ENCODE measurements at regions not wholly inside any gene's neighbourhood (a gene's known extent, or its start where the extent isn't known, plus 50 kb on each side); places are given as distances from the start of the nearest gene placed in this dataset.

DNA sequence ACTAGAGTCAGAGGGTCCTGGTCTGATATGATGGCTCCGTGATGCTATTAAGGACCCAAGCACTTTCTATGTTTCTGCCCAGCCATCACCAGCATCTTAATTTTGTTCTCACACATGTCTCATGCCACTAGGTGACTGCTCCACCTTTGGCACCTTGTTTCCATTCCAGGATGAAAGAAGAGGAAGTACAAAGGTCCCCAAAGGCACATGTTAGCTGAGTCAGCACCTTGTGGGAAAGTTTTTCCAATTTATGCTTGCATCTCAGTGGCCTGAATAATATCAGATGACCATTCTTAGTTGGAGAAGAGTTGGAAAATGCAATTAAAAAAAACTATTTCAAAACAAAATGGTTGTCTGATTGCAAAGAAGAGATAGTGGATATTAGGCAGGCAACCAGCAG lies 341.0 kb upstream of the NPSR1 start:
- Mint-ChIP-seq H3K36me3 (no peaks in the 10 kb centered on the region), H3K27ac (no peak overlapping the region), H3K27me3 (no peaks in the 10 kb centered on the region), H3K4me1 (ENCODE audit: unreplicated experiment) (no peaks in the 10 kb centered on the region), H3K9me3 (peaks cover 5% of the 10 kb centered on the region), H3K4me3 (no peak overlapping the region)
- DNase-seq (ENCODE audit: extremely low spot score, unreplicated experiment), result no peak
- TF ChIP-seq, protein P1, sequence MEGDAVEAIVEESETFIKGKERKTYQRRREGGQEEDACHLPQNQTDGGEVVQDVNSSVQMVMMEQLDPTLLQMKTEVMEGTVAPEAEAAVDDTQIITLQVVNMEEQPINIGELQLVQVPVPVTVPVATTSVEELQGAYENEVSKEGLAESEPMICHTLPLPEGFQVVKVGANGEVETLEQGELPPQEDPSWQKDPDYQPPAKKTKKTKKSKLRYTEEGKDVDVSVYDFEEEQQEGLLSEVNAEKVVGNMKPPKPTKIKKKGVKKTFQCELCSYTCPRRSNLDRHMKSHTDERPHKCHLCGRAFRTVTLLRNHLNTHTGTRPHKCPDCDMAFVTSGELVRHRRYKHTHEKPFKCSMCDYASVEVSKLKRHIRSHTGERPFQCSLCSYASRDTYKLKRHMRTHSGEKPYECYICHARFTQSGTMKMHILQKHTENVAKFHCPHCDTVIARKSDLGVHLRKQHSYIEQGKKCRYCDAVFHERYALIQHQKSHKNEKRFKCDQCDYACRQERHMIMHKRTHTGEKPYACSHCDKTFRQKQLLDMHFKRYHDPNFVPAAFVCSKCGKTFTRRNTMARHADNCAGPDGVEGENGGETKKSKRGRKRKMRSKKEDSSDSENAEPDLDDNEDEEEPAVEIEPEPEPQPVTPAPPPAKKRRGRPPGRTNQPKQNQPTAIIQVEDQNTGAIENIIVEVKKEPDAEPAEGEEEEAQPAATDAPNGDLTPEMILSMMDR (conservative IDR thresholded peaks at IDR 0.05), result no peak

DNA sequence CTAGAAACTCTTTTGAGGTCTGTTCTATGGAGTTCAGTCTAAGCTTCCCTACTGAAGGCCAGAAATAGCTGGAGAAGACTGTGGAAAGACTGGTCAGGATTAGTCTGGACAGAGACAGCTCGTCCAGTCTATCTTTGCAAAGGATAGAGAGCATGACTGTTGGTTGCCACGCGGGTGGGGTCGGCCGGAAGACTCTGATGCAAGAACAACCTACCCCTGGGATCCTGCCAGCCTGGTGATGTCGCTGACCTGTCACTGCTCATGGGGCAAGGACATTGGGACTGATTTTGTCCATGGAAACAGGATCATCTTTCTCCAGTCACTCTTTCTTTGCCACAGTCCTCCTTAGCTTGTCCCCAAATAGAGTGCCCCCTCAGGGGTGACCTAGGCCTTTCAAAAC lies 337.6 kb upstream of the NPSR1 start:
- no peaks in the 10 kb centered on the region for H3K4me1 Mint-ChIP-seq (ENCODE audit: unreplicated experiment)

DNA sequence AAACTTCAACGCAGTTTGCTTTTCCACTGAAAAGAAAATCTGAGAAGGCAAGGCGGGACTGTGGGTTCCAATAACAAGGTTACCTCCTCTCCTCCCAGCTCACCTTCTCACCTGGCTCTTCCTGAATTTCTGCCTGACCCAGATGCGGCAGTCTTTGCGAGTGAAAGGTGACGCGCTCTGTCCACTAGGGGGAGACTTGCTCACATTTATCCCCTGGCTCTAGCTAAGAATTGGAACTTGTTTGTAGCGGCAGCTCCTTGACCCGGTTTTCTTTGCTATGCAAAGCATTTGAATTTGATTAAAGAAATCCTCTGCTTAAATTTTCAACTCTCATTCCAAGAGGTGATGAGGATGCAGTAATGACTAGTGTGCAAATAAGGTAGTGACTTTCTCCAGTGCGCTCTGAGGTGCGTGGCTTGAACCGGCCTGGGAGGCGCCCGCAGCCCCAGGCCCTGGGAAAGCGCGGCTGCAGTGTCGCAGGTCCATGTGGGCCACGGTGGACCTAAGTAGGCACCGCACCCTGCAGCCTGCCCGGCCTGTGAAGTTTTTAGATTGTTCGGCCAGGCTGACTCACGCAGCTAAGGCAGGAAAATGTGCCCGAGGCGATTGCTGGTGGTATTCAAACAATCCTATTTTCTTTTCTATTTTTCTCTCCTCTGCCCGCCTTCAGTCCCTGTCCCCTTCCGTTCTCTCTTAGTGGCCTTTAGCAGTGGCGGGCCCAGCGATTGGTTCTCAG lies 336.9 kb upstream of the NPSR1 start:
- Mint-ChIP-seq H3K4me3 (peak overlapping the region; percentile 70), H3K27ac (peak overlapping the region; percentile 60), H3K9me3 (no peaks in the 10 kb centered on the region), H3K27me3 (no peaks in the 10 kb centered on the region), H3K36me3 (no peaks in the 10 kb centered on the region), H3K4me1 (ENCODE audit: unreplicated experiment) (no peaks in the 10 kb centered on the region)
- TF ChIP-seq, protein P1 (conservative IDR thresholded peaks at IDR 0.05), result peak; percentile 97
- DNase-seq (ENCODE audit: extremely low spot score, unreplicated experiment), result peak; percentile 73

More for the DNA sequence above, 337.6 kb upstream of the NPSR1 start:
- no peaks in the 10 kb centered on the region for H3K36me3 Mint-ChIP-seq
- TF ChIP-seq, protein P1 (conservative IDR thresholded peaks at IDR 0.05), result no peak
- H3K9me3 Mint-ChIP-seq, result no peaks in the 10 kb centered on the region
- DNase-seq (ENCODE audit: extremely low spot score, unreplicated experiment), result no peak
- H3K4me3 Mint-ChIP-seq, result no peak overlapping the region
- no peaks in the 10 kb centered on the region for H3K27me3 Mint-ChIP-seq
- H3K27ac Mint-ChIP-seq, result no peak overlapping the region

DNA sequence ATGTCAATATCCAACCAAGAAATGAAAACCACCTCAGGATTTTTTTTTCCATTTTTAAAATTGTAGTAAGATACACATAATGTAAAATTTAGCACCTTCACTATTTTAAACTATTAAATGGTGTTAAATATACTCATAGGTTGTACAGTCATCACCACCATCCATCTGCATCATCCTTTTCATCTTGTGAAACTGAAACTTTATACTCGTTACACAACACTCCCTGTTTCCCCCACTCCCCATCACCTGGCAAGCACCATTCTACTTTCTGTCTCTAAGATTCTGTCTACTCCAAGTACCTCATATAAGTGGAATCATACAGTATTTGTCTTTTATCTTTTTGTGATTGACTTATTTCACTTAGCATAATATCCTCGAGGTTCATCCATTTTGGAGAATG lies 335.2 kb upstream of the NPSR1 start:
- no peak for DNase-seq (ENCODE audit: extremely low spot score, unreplicated experiment)
- no peak overlapping the region for H3K27ac Mint-ChIP-seq
- TF ChIP-seq, protein P1 (conservative IDR thresholded peaks at IDR 0.05), result no peak
- no peaks in the 10 kb centered on the region for H3K27me3 Mint-ChIP-seq
- no peaks in the 10 kb centered on the region for H3K4me1 Mint-ChIP-seq (ENCODE audit: unreplicated experiment)
- no peak overlapping the region for H3K4me3 Mint-ChIP-seq
- H3K36me3 Mint-ChIP-seq, result no peaks in the 10 kb centered on the region
- H3K9me3 Mint-ChIP-seq, result no peaks in the 10 kb centered on the region

DNA sequence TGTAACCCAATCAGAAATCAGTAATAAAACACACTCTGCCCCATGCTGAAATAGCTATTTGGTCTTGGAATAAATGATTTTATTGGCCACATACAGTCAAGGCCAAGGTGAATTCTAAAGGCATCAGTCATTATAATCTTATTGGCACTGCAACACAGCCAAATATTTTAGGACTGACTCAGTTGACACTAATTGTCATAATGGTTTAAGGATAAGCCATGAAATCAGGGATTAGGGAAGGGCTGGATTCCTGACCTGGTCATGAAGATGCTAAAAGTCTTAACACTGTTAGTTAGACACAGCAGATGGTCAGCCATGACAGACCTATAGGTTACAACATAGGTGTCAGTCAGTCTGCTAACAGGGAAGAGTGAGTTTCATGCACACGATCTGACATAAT lies 330.3 kb upstream of the NPSR1 start:
- Mint-ChIP-seq H3K4me1 (ENCODE audit: unreplicated experiment) (no peaks in the 10 kb centered on the region), H3K27me3 (no peaks in the 10 kb centered on the region), H3K4me3 (no peak overlapping the region), H3K27ac (no peak overlapping the region), H3K9me3 (no peaks in the 10 kb centered on the region), H3K36me3 (no peaks in the 10 kb centered on the region)
- no peak for DNase-seq (ENCODE audit: extremely low spot score, unreplicated experiment)
- TF ChIP-seq, protein P1 (conservative IDR thresholded peaks at IDR 0.05), result no peak
